Smooth muscle cell (in vitro differentiated cells): ENCODE measurements at regions not wholly inside any gene's neighbourhood (a gene's known extent, or its start where the extent isn't known, plus 50 kb on each side); places are given as distances from the start of the nearest gene placed in this dataset.

Experiments
- DNase-seq: peaks from one replicate; lab custom pipeline; 2025; ENCODE audit not compliant: unreplicated experiment; lab: John Stamatoyannopoulos, UW
- H2AFZ ChIP-seq: fragments of 200-600 bp; sonication (generic); 2 replicates; pipeline ENCODE4 v1.6.0; 2016; ENCODE audit warnings: antibody characterized with exemption, low read depth, mild to moderate bottlenecking
- H3F3A ChIP-seq: fragments of 200-600 bp; sonication (generic); 2 replicates; pipeline ENCODE4 v1.6.0; 2017; ENCODE audit warnings: antibody characterized with exemption, low read depth
- H3K27ac ChIP-seq: fragments of 200-600 bp; sonication (generic); 2 replicates; pipeline ENCODE4 v1.5.1; 2016; ENCODE audit warnings: low read depth, mild to moderate bottlenecking
- H3K27me3 ChIP-seq: fragments of 200-600 bp; sonication (generic); 2 replicates; pipeline ENCODE4 v1.6.1; 2016; ENCODE audit warnings: low read depth, mild to moderate bottlenecking
- H3K36me3 ChIP-seq: fragments of 200-600 bp; sonication (generic); 2 replicates; pipeline ENCODE4 v1.5.1; 2016; ENCODE audit warnings: low read depth
- H3K4me1 ChIP-seq: fragments of 200-600 bp; sonication (generic); 2 replicates; pipeline ENCODE4 v1.5.1; 2016; ENCODE audit warnings: low read depth
- H3K4me2 ChIP-seq: fragments of 200-600 bp; sonication (generic); 2 replicates; pipeline ENCODE4 v1.6.0; 2016; ENCODE audit warnings: mild to moderate bottlenecking
- H3K4me3 ChIP-seq: fragments of 200-600 bp; sonication (generic); 2 replicates; pipeline ENCODE4 v1.5.1; 2016; ENCODE audit warnings: mild to moderate bottlenecking
- H3K79me2 ChIP-seq: fragments of 200-600 bp; sonication (generic); 2 replicates; pipeline ENCODE4 v1.6.0; 2016; ENCODE audit warnings: low read depth, mild to moderate bottlenecking
- H3K9ac ChIP-seq: fragments of 200-600 bp; sonication (generic); 2 replicates; pipeline ENCODE4 v1.6.0; 2016; ENCODE audit warnings: low read depth
- H3K9me3 ChIP-seq: fragments of 200-600 bp; sonication (generic); replicated peaks from 2 replicates; pipeline ENCODE4 v1.5.1; 2016; ENCODE audit warnings: low read depth
- H4K20me1 ChIP-seq: fragments of 200-600 bp; sonication (generic); 2 replicates; pipeline ENCODE4 v1.6.0; 2016; ENCODE audit warnings: low read depth
- CTCF ChIP-seq: fragments of 200-600 bp; sonication (generic); IDR thresholded peaks from 2 replicates; pipeline ENCODE4 v1.5.1; 2017; ENCODE audit warnings: borderline replicate concordance, mild to moderate bottlenecking, antibody characterized with exemption; ENCODE audit not compliant: insufficient read depth, poor library complexity, severe bottlenecking
- WGBS: methylation state at CpG from one replicate; pipeline ENCODE4 v1.1.7; 2016; ENCODE audit warnings: low lambda C conversion rate; 5-methylcytosine and 5-hydroxymethylcytosine counted together

DNA sequence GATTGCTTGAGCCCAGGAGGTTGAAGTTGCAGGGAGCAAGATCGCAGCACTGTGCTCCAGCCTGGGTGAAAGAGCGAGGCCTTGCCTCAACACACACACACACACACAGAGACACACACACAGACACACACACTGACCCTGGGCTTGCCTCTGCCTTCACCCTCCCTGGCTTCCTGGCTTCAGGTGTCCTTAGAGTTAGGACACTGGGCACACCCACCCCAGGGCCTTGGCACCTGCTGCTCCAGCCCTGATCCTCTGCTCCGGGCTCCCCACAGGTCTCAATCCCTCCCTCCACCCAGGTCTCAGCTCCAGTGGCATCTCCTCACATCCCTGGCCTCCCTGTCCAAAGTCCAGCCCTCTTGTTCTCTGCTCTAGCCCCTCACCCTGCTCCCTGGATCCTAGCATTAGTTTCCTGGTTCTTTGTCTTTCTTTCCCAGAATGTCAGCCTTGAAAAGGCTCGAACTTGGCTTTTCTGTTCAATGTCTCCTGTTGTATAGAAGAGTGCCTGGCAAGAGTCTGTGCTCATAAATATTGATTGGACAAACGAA is 212.9 kb downstream of the C9orf50 start:
- Histone ChIP-seq H3K36me3 (no peaks in the 10 kb centered on the region), H3K9me3 (no peaks in the 10 kb centered on the region), H2AFZ (no peak overlapping the region), H3K9ac (no peak overlapping the region), H3K27ac (no peak overlapping the region), H3F3A (peaks cover 9% of the 10 kb centered on the region), H3K79me2 (no peaks in the 10 kb centered on the region), H3K4me2 (no peak overlapping the region), H3K4me3 (no peak overlapping the region), H4K20me1 (no peaks in the 10 kb centered on the region), H3K4me1 (peaks cover 28% of the 10 kb centered on the region), H3K27me3 (no peaks in the 10 kb centered on the region)
- no peak for TF ChIP-seq CTCF
- 92% methylated on average over 5 of the region's 5 CpGs for WGBS
- no peak for DNase-seq

- Histone ChIP-seq H3K4me2 (no peak overlapping the region), H3K9me3 (no peaks in the 10 kb centered on the region), H3K27ac (no peak overlapping the region), H3F3A (no peaks in the 10 kb centered on the region), H3K27me3 (no peaks in the 10 kb centered on the region), H4K20me1 (no peaks in the 10 kb centered on the region), H2AFZ (no peak overlapping the region), H3K9ac (no peak overlapping the region), H3K79me2 (no peaks in the 10 kb centered on the region), H3K4me1 (peaks cover 27% of the 10 kb centered on the region), H3K36me3 (no peaks in the 10 kb centered on the region), H3K4me3 (no peak overlapping the region)
- 90% methylated on average over 25 of the region's 25 CpGs for WGBS
- no peak for DNase-seq
- no peak for TF ChIP-seq CTCF
Observed at GRCh38 chr9:129406278-129407225, 214.3 kb downstream of the C9orf50 start.

DNA sequence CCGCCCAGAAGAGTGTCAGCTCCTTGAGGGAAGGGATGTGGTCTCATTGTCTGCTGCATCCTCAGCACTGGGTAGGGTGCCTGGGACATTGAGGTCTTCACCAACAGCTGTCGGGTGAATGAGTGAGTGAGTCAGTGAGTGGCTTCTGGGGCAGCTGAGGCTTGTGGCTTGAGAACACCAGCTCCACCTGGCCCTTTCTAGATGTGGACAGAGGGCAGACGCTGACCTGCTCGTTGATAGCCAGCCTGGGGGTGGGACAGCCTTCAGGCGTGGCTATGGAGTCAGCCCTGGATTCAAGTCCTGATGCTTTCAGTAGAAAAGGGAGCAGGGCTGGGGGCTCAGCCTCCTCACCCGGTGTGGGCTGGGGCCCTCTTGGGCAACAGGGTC is 215.1 kb downstream of the C9orf50 start:
- no peaks in the 10 kb centered on the region for H3K27me3 ChIP-seq
- H3K4me3 ChIP-seq, result no peak overlapping the region
- no peaks in the 10 kb centered on the region for H3K9me3 ChIP-seq
- no peak overlapping the region for H3K9ac ChIP-seq
- H4K20me1 ChIP-seq, result no peaks in the 10 kb centered on the region
- no peak for DNase-seq
- 97% methylated on average over 6 of the region's 6 CpGs for WGBS
- no peaks in the 10 kb centered on the region for H3F3A ChIP-seq
- no peaks in the 10 kb centered on the region for H3K79me2 ChIP-seq
- H3K4me1 ChIP-seq, result peaks cover 27% of the 10 kb centered on the region
- no peak overlapping the region for H3K27ac ChIP-seq
- no peaks in the 10 kb centered on the region for H3K36me3 ChIP-seq
- H2AFZ ChIP-seq, result no peak overlapping the region
- no peak for TF ChIP-seq CTCF
- H3K4me2 ChIP-seq, result no peak overlapping the region
